GM19193 (cell line): ENCODE measurements at regions not wholly inside any gene's neighbourhood (a gene's known extent, or its start where the extent isn't known, plus 50 kb on each side); places are given as distances from the start of the nearest gene placed in this dataset.

Experiments used
- POLR2A ChIP-seq: IDR thresholded peaks from 4 replicates; pipeline ENCODE4 v1.6.1; 2011; ENCODE audit not compliant: insufficient read depth, insufficient read length; ENCODE audit errors: extremely low read depth

- TF ChIP-seq POLR2A: no peak
Observed at GRCh38 chr9:99725852-99726251, 95.8 kb upstream of the NR4A3 start.

- no peak for TF ChIP-seq POLR2A
Observed at GRCh38 chr9:99726758-99727157, 94.9 kb upstream of the NR4A3 start.

GRCh38 chr9:99730062-99730461 lies 91.6 kb upstream of the NR4A3 start:
- no peak for TF ChIP-seq POLR2A

- TF ChIP-seq POLR2A: no peak
Observed at GRCh38 chr9:99731950-99732349, 89.7 kb upstream of the NR4A3 start.

GRCh38 chr9:99732715-99733114 lies 89.0 kb upstream of the NR4A3 start:
- no peak for TF ChIP-seq POLR2A

GRCh38 chr9:99735041-99735440 lies 86.6 kb upstream of the NR4A3 start:
- TF ChIP-seq POLR2A: no peak

GRCh38 chr9:99736291-99736690 lies 85.4 kb upstream of the NR4A3 start:
- TF ChIP-seq POLR2A: no peak

- no peak for TF ChIP-seq POLR2A
Observed at GRCh38 chr9:99737649-99738048, 84.0 kb upstream of the NR4A3 start.

GRCh38 chr9:99743006-99743405 lies 78.7 kb upstream of the NR4A3 start:
- no peak for TF ChIP-seq POLR2A

GRCh38 chr9:99743455-99743854 lies 78.2 kb upstream of the NR4A3 start:
- TF ChIP-seq POLR2A: no peak

- no peak for TF ChIP-seq POLR2A
Observed at GRCh38 chr9:99744132-99744531, 77.6 kb upstream of the NR4A3 start.

GRCh38 chr9:99745085-99745484 lies 76.6 kb upstream of the NR4A3 start:
- no peak for TF ChIP-seq POLR2A

GRCh38 chr9:99746406-99746805 lies 75.3 kb upstream of the NR4A3 start:
- no peak for TF ChIP-seq POLR2A

GRCh38 chr9:99748266-99748665 lies 73.4 kb upstream of the NR4A3 start:
- TF ChIP-seq POLR2A: no peak

- TF ChIP-seq POLR2A: no peak
Observed at GRCh38 chr9:99748676-99749075, 73.0 kb upstream of the NR4A3 start.

- no peak for TF ChIP-seq POLR2A
Observed at GRCh38 chr9:99749641-99750040, 72.0 kb upstream of the NR4A3 start.

- no peak for TF ChIP-seq POLR2A
Observed at GRCh38 chr9:99750526-99750925, 71.2 kb upstream of the NR4A3 start.
